H1 (cell line): ENCODE measurements at regions not wholly inside any gene's neighbourhood (a gene's known extent, or its start where the extent isn't known, plus 50 kb on each side); places are given as distances from the start of the nearest gene placed in this dataset. TPM values are rescaled to one million over a fixed set of nuclear protein-coding genes. Genes with fewer than 3 reads are reported as not detected.

ENCODE experiments used
- small RNA-seq: library from polyadenylated mRNA; stranded (forward); fragments of <200 nt; extraction: miRNeasy Mini kit (QIAGEN cat#:217004); gene quantifications from one replicate; pipeline ENCODE3, GENCODE V24; 2013; ENCODE audit not compliant: insufficient read depth

Small RNAs in the stretch of these regions (small RNA-seq; reads per million reads assigned to genes)
- gene HMGN2P6, result not detected
